GM12891 (cell line): ENCODE measurements at regions not wholly inside any gene's neighbourhood (a gene's known extent, or its start where the extent isn't known, plus 50 kb on each side); places are given as distances from the start of the nearest gene placed in this dataset.
"Not testable (repeated sequence)": the region's sequence is repeated elsewhere in the genome, so short reads cannot be mapped to it uniquely, and the experiment has no call there.

Experiments used
- DNase-seq: peaks from one replicate; pipeline ENCODE4 v3.0.0; 2011; ENCODE audit warnings: low spot score; ENCODE audit not compliant: insufficient read length
- FAIRE-seq: peaks from 2 replicates; lab custom pipeline; 2011; peaks lifted over from hg19 to GRCh38; lab: Jason Lieb, UNC
- PAX5 ChIP-seq: IDR thresholded peaks from 2 replicates; pipeline ENCODE4 v1.6.1; 2011; ENCODE audit warnings: low read length, moderate library complexity, mild to moderate bottlenecking; ENCODE audit not compliant: insufficient read depth, severe bottlenecking
- POLR2A ChIP-seq: IDR thresholded peaks from 2 replicates; pipeline ENCODE4 v1.6.1; 2011; ENCODE audit warnings: low read depth, low read length, control low read depth
- POLR2AphosphoS5 ChIP-seq: IDR thresholded peaks from 2 replicates; pipeline ENCODE4 v1.6.1; 2011; ENCODE audit warnings: low read depth, low read length, control low read depth
- POU2F2 ChIP-seq: IDR thresholded peaks from 2 replicates; pipeline ENCODE4 v1.6.1; 2011; ENCODE audit warnings: low read depth, mild to moderate bottlenecking, control low read depth, low read length, moderate library complexity
- SPI1 ChIP-seq: IDR thresholded peaks from 2 replicates; pipeline ENCODE4 v1.6.1; 2011; ENCODE audit warnings: low read depth, low read length, control low read depth
- TAF1 ChIP-seq: IDR thresholded peaks from 2 replicates; pipeline ENCODE4 v1.6.1; 2011; ENCODE audit warnings: low read depth, low read length, control low read depth

DNA sequence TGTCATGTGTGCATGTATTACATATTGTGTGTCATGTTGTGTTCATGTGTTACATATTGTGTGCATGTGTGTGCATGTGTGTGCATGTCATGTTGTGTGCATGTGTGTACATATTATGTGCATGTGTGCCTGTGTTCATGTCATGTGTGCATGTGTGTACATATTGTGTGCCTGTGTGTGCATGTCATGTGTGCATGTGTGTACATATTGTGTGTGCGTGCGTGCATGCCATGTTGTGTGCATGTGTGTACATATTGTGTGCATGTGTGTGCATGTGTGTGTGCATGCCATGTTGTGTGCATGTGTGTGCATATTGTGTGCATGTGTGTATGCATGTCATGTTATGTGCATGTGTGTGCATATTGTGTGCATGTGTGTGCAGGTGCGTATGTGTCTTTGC lies 267.1 kb downstream of the EIPR1 start:
- TF ChIP-seq TAF1 (no peak), PAX5 (no peak), POLR2A (no peak), SPI1 (no peak), POLR2AphosphoS5 (no peak), POU2F2 (no peak)
- no peak for DNase-seq
- peak; percentile 88 for FAIRE-seq

DNA sequence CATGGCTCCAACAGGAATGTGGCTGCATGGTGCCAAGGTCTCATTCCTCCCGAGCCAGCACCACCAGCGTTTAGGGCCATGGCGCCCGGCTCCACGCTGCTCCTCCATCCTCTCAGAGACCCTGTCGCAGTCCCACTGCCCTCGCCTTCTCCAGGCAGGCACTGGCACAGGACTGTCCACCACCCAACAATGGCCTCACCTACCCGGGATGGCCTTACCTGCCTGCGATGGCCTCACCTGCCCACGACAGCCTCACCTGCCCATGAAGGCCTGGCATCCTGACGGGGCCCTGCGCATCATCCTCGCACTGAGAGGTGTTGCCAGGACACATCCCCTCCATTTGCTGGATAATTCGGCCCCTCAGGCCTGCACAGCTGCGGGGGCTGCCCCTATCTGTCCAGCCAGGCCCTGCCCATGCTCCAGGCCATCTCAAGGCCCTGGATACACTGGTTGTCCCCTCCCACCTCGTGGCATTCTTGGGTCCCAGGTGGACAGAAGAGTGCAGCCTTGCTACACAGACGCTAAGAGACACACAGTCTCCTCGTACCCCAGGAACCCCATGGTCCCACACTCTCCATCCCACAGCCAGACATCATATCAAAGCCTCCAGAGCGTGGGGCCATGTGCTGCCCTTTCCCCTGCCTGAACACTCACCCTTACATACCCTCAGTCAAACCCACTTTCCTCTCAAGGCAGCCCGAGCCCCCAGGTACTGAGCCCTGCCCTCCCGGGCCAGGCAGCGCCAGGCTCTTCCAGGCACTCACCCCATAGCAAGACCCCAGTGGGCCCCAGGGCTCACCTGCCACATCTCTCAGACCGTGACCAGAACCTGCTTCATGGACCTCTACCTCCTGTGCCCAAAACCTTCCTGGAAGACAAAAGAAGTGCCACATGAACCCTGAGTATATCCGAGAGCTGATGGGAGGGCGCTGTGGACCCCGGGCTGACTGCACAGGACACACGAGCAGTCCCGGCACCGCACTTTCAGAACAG lies 268.6 kb downstream of the EIPR1 start:
- DNase-seq (no peak), FAIRE-seq (no peak)
- TF ChIP-seq TAF1, result no peak
- no peak for TF ChIP-seq POU2F2
- no peak for TF ChIP-seq POLR2A
- TF ChIP-seq POLR2AphosphoS5, result no peak
- no peak for TF ChIP-seq PAX5
- no peak for TF ChIP-seq SPI1

DNA sequence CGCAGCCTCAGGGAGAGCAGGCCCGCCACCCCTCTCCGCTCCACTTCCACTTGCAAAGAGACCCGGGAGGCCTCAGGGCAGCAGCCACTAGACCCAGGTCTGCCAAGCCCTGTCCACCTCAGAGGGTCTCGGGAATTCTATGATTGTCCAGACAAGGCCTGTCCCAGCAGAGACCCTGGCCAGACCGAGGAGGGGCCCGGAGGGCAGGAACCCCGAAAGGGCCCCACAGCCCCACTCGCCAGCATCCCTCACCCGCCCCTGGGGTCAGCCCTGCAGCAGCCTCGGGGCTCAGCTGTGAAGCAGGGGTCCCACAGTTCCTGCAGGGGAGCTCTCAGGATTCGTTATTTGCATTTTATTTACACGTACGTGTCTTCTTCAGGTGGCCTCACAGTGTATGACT lies 269.5 kb downstream of the EIPR1 start:
- FAIRE-seq, result no peak
- DNase-seq, result no peak
- TF ChIP-seq POLR2A, result no peak
- TF ChIP-seq SPI1, result no peak
- no peak for TF ChIP-seq POLR2AphosphoS5
- no peak for TF ChIP-seq PAX5
- TF ChIP-seq POU2F2, result no peak
- TF ChIP-seq TAF1, result no peak

DNA sequence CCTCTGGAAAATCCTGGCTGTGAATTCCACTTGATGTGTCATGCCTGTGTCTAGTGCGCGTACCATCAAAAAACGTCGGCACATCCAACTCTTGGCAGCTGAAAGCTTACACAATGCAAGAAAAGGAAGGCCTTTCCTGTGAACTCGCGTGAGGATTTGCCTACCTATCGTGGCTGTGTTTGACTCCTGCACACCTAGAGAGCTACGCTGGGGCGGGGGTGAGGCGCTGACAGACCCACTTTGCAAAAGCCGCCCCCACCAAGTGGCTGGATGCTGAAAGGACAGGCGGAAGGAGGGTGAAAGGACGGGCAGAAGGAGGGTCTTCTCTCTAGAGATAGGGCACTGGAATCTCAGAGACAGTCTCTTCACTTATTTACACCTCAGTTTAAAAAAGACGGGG lies 270.1 kb downstream of the EIPR1 start:
- no peak for DNase-seq
- no peak for FAIRE-seq
- no peak for TF ChIP-seq TAF1
- no peak for TF ChIP-seq SPI1
- no peak for TF ChIP-seq PAX5
- no peak for TF ChIP-seq POLR2AphosphoS5
- TF ChIP-seq POU2F2, result no peak
- TF ChIP-seq POLR2A, result no peak

DNA sequence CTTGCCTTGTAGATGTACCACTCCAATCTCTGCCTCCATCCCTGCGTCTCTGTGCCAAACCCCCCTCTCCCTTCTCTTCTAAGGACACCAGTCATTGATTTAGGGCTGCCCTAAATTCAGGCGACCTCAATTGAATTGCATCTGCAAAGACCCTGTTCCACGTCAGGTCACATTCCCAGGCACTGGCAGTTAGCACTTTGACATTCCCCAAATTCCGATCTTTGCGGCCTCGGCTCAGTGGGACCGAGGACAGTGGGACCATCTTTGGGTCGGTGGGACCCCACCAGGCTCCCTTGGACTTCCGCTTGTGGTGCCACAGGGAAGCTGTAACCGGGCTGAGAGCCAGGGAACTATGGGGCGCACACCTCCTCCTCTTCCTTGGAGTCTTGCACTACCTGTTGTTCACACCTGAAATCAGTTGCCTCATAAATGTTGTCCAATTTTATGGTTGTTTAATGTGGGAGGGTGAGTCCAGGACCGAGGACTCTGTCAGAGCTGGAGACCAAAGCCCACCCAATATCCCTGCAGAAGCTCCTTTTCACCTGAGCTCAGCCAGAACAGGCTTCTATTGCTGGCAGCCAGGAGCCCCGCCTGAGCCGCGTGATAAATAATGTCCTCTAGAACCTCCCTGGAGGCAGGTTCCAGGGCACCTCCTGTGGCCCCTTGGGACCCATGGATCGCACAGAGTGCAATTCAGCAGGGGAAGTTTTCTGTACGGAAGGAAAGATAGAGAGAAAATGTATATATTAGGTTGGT lies 271.6 kb downstream of the EIPR1 start:
- TF ChIP-seq TAF1 (no peak), SPI1 (no peak), POLR2AphosphoS5 (no peak)
- DNase-seq (no peak), FAIRE-seq (no peak)

DNA sequence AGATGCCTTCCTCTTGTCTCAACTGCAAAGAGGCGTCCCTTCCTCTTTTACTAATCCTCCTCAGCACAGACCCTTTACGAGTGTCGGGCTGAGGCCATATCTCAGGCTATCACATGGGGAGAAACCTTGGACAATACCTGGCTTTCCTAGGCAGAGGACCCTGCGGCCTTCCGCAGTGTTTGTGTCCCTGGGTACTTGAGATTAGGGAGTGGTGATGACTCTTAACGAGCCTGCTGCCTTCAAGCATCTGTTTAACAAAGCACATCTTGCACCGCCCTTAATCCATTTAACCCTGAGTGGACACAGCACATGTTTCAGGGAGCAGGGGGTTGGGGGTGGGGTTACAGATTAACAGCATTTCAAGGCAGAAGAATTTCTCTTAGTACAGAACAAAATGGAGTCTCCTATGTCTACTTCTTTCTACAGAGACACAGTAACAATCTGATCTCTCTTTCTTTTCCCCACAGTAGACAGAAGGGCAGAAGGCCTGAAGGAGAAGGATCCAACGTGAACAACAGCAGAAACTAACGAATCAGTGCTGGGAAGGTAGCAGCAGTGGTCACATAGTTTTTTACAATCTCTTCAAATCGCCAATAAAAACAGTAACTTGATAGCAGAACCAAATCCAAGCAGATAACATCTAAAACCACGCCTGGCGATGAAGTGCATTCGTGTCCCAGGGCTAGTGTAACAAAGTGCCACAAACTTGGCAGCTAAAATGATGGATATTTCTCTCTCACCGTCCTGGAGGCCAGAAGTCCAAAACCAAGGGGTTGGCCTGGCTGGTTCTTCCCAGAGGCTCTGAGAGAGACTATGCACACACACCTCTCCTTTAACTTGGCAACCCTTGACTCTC lies 272.4 kb downstream of the EIPR1 start:
- DNase-seq, FAIRE-seq: not testable (repeated sequence)

DNA sequence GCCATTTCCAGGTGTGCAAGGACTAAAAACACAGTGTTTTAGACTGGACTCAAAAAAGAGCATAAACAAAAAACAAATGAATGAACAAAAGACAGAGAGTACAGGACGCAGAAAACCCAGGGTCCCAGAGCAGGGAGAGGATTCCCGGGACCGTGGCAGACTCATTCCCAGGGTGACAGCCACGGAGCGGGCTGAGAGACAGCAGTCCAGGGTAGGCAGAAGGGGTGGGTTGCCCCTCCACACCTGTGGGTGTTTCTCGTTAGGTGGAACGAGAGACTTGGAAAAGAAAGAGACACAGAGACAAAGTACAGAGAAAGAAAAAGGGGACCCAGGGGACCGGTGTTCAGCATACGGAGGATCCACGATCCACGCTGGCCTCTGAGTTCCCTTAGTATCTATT lies 273.4 kb downstream of the EIPR1 start:
- FAIRE-seq, result no peak
- DNase-seq, result no peak
- TF ChIP-seq SPI1 (no peak), POU2F2 (no peak), POLR2AphosphoS5 (no peak), POLR2A (no peak), PAX5 (no peak), TAF1 (no peak)

DNA sequence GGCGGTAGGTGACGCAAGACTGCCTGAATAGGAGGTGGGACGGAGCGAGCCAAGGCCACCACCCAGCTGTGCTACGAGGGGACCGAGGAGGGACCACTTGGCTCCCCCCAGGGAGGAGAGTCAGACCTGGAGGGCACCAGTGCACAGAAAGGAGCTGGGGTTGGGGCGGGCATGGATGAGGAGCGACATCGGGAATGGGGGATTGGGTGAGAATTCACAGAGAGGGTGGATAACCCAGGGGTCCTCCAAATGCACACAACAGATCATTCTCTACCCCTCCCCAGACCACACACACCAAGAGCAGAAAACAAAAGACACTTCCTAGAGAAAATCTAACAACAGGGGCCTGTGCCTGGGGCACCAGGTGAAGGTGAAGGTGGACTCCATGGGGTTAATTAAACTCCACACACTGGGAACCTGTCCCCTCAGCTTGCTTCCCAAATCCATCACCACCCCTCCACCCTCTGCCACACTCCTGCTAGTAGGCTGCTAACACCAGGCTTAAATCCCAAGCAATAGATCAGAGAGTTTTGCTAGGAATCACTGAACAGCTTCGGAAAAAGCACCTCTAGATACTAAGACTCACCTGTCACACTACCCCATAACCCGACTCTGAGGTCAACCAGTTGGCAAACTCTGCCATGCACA lies 274.6 kb downstream of the EIPR1 start:
- no peak for TF ChIP-seq SPI1
- DNase-seq, result no peak
- FAIRE-seq, result no peak
